ENCODE measurements at regions not wholly inside any gene's neighbourhood (a gene's known extent, or its start where the extent isn't known, plus 50 kb on each side); places are given as distances from the start of the nearest gene placed in this dataset.

DNA sequence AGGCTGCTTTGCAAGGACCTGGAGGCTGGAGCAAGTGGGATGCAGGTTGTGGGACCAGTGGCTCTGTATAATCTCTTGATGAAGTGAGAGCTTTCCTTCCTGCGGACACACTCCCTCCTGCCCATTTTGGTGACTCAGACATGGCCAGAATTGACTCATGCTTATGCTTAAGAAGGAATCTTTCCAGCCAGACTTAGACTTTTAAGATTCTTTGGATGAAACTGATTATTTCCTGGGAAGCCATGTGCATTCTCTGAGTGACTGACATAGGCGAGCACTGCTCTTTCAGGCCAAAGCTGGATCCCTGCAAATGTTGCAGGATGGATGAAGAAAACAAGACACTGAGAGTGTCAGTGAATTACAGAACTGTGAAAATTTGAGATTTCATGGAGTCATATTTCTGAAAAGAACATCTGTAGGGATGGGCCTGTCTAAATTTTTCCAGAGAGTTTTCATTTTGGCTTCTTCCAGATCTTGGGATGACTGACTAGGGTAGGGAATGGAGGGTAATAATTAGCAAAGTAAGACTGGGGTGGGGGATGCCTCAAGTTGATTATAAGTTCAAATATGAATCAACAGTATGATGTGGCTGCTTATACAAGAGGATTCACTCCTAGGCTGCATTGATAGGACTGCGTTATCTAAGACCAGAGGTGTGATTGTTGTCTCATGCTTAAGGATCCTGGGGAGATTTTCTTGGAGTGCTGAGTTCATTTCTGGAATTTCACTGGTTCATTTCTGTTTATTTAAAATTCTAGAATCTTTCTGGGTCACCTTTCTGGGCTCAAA, 195.8 kb downstream of the HIPK3 start:
- H3K4me3 ChIP-seq, result no peak overlapping the region
- H3K9me3 ChIP-seq, result no peaks in the 10 kb centered on the region
- 80 to 93% (median 85%) methylated on average over 3 of the region's 3 CpGs for WGBS, 5 donors
- TF ChIP-seq, protein P1, sequence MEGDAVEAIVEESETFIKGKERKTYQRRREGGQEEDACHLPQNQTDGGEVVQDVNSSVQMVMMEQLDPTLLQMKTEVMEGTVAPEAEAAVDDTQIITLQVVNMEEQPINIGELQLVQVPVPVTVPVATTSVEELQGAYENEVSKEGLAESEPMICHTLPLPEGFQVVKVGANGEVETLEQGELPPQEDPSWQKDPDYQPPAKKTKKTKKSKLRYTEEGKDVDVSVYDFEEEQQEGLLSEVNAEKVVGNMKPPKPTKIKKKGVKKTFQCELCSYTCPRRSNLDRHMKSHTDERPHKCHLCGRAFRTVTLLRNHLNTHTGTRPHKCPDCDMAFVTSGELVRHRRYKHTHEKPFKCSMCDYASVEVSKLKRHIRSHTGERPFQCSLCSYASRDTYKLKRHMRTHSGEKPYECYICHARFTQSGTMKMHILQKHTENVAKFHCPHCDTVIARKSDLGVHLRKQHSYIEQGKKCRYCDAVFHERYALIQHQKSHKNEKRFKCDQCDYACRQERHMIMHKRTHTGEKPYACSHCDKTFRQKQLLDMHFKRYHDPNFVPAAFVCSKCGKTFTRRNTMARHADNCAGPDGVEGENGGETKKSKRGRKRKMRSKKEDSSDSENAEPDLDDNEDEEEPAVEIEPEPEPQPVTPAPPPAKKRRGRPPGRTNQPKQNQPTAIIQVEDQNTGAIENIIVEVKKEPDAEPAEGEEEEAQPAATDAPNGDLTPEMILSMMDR (IDR thresholded peaks at IDR 0.05 in 8 of 11, conservative IDR thresholded peaks at IDR 0.05 in 3 of 11), result no peak
- TF ChIP-seq POLR2A (IDR thresholded peaks at IDR 0.05) (no peak), POLR2AphosphoS5 (IDR thresholded peaks at IDR 0.05) (no peak)
- intact Hi-C loops (cut with DNase I; ENCODE audit: low total_unique reads), result no loop called here
- no peak overlapping the region for H3K27ac ChIP-seq
- no peaks in the 10 kb centered on the region for H3K4me1 ChIP-seq
- no peak for DNase-seq
- H3K27me3 ChIP-seq (replicated peaks in 1 of 7), result peaks cover 0 to 38% (median 4%) of the 10 kb centered on the region in 7 donors
- no peaks in the 10 kb centered on the region for H3K36me3 ChIP-seq

DNA sequence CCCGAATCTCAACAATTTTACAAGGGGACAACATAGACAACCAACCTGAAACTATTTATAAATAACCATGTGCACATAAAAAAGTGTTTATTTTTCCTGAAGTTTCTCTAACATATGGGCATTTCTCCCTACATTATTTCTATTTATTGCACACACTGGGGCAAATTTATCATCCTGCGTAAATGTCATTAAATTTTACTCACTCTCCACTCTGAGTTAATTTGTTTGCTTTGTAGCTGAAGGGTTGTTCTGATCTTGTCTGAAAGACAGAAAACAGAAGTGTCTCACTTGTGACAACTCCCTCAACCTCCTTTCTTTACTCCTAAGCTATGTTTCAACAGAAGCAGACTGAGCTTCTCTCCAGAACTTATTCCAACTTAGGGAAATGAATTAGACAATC, 194.2 kb downstream of the HIPK3 start:
- Histone ChIP-seq H3K9me3 (no peaks in the 10 kb centered on the region), H3K27me3 (replicated peaks in 1 of 7) (peaks cover 0 to 43% (median 4%) of the 10 kb centered on the region in 7 donors), H3K4me1 (no peaks in the 10 kb centered on the region), H3K36me3 (no peaks in the 10 kb centered on the region), H3K4me3 (no peak overlapping the region), H3K27ac (no peak overlapping the region)
- TF ChIP-seq POLR2AphosphoS5 (IDR thresholded peaks at IDR 0.05) (no peak), POLR2A (IDR thresholded peaks at IDR 0.05) (no peak)
- TF ChIP-seq, protein P1 (IDR thresholded peaks at IDR 0.05 in 8 of 11, conservative IDR thresholded peaks at IDR 0.05 in 3 of 11), result no peak
- no peak for DNase-seq
- WGBS, 5 donors, result 49 to 81% (median 67%) methylated on average over 2 of the region's 2 CpGs
- intact Hi-C loops (cut with DNase I; ENCODE audit: low total_unique reads), result no loop called here

DNA sequence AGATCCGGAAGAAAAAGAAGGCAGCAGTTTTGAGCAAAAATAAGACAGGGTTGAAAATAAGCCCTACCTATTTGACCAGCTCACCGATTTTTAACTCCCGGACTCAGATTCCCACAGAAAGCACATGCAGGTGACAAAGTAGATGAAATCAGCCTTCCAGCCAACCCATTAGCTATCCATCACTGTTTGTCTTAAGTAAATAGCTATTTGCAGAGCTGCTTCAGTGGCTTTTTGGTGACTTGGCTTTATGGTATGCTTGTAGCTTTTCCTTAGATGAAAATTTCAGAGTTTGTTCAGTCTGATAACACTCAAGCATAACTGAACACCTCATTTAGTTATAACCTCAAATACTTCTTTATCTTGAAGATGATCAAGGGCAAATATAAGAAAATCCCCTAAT, 192.6 kb downstream of the HIPK3 start:
- Histone ChIP-seq H3K36me3 (no peaks in the 10 kb centered on the region), H3K27ac (no peak overlapping the region), H3K4me1 (no peaks in the 10 kb centered on the region), H3K4me3 (no peak overlapping the region), H3K9me3 (no peaks in the 10 kb centered on the region), H3K27me3 (replicated peaks in 1 of 7) (peaks cover 0 to 46% (median 4%) of the 10 kb centered on the region in 7 donors)
- 86 to 91% (median 90%) methylated on average over 3 of the region's 3 CpGs for WGBS, 5 donors
- DNase-seq, result no peak
- TF ChIP-seq POLR2A (IDR thresholded peaks at IDR 0.05), result no peak
- no peak for TF ChIP-seq POLR2AphosphoS5 (IDR thresholded peaks at IDR 0.05)
- TF ChIP-seq, protein P1 (IDR thresholded peaks at IDR 0.05 in 8 of 11, conservative IDR thresholded peaks at IDR 0.05 in 3 of 11), result no peak
- intact Hi-C loops (cut with DNase I; ENCODE audit: low total_unique reads), result no loop called here

DNA sequence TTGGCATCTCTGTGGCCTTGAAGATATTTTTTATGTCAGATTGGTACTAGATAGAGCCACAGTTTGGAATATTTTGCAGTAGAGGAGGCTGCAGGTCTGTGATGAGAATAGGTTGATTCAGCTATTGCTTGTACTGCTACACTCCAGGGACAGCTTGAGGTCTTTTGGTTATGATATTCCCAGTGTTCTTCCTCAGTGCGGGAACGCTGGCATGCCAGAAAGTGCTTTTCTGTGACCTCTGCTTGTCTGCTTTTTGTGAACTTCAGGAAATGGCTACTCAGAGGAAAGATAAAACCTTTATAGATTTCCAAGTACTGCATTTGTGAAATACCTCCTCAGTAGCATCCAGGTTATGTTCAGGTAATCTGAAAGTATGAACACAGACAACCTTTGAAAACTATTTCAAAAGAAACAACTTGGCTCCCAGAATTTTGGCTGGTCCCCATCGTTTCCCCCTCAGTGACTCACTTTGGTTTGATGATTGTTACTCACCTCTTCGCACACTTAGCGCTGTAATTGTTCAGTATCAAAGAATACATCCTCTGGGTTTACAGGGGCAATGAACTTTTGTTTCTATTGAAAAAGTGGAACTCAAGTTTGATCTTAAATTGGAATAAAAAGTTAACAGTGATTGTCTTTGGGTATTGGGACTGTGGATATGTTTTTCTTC, 191.4 kb downstream of the HIPK3 start:
- no peak for DNase-seq
- Histone ChIP-seq H3K4me3 (no peak overlapping the region), H3K4me1 (no peaks in the 10 kb centered on the region), H3K27me3 (replicated peaks in 1 of 7) (peaks cover 0 to 52% (median 4%) of the 10 kb centered on the region in 7 donors), H3K9me3 (no peaks in the 10 kb centered on the region), H3K27ac (no peak overlapping the region), H3K36me3 (no peaks in the 10 kb centered on the region)
- 58 to 74% (median 73%) methylated on average over 5 of the region's 5 CpGs for WGBS, 5 donors
- TF ChIP-seq POLR2AphosphoS5 (IDR thresholded peaks at IDR 0.05), result no peak
- TF ChIP-seq POLR2A (IDR thresholded peaks at IDR 0.05), result no peak
- TF ChIP-seq, protein P1 (IDR thresholded peaks at IDR 0.05 in 8 of 11, conservative IDR thresholded peaks at IDR 0.05 in 3 of 11), result no peak
- intact Hi-C loops (cut with DNase I; ENCODE audit: low total_unique reads), result no loop called here

All from spleen (tissue), 11 donors.